CD14-positive monocyte (primary cell): ENCODE measurements at regions not wholly inside any gene's neighbourhood (a gene's known extent, or its start where the extent isn't known, plus 50 kb on each side); places are given as distances from the start of the nearest gene placed in this dataset.
"Not testable (repeated sequence)": the region's sequence is repeated elsewhere in the genome, so short reads cannot be mapped to it uniquely, and the experiment has no call there.

Source experiments
- DNase-seq, 3 donors: peaks; one replicate each; pipeline ENCODE4 v3.0.0-alpha.2; 2011 to 2022
- H2AFZ ChIP-seq: 2 replicates; pipeline ENCODE4 v1.6.0; 2012; ENCODE audit warnings: mild to moderate bottlenecking, low read depth, low read length, inconsistent platforms; ENCODE audit not compliant: insufficient read depth, poor library complexity, severe bottlenecking
- H3K27ac ChIP-seq, 2 donors: 1 replicate in 1 of 2; 2 replicates in 1 of 2; pipeline ENCODE4 v1.5.1; 2012 to 2013; ENCODE audit warnings: low read length in 2 of 2, control low read depth in 1 of 2, inconsistent platforms in 1 of 2, low read depth in 1 of 2, mild to moderate bottlenecking in 1 of 2
- H3K27me3 ChIP-seq, 2 donors: one replicate each; pipeline versions ENCODE4 v1.6.0 to v1.6.1; 2011 to 2013; ENCODE audit warnings: low read length in 2 of 2; ENCODE audit not compliant: control insufficient read depth in 2 of 2, insufficient read depth in 2 of 2
- H3K36me3 ChIP-seq, 2 donors: replicated peaks in 1 of 2; 1 replicate in 1 of 2; 2 replicates in 1 of 2; pipeline versions ENCODE4 v1.5.1 to v1.6.1; 2012 to 2013; ENCODE audit warnings: low read length in 2 of 2, control low read depth in 1 of 2, inconsistent platforms in 1 of 2, mild to moderate bottlenecking in 1 of 2; ENCODE audit not compliant: insufficient read depth in 2 of 2, control insufficient read depth in 1 of 2
- H3K4me1 ChIP-seq, 2 donors: 1 replicate in 1 of 2; 2 replicates in 1 of 2; pipeline versions ENCODE4 v1.5.1 to v1.6.1; 2012 to 2013; ENCODE audit warnings: low read length in 2 of 2, control low read depth in 1 of 2, inconsistent platforms in 1 of 2, mild to moderate bottlenecking in 1 of 2, moderate library complexity in 1 of 2; ENCODE audit not compliant: insufficient read depth in 2 of 2, control insufficient read depth in 1 of 2
- H3K4me2 ChIP-seq: replicated peaks from 2 replicates; pipeline ENCODE3; 2012; ENCODE audit warnings: low read length, moderate library complexity, mild to moderate bottlenecking; ENCODE audit not compliant: poor library complexity, severe bottlenecking; ENCODE audit errors: extremely low read depth
- H3K4me3 ChIP-seq, 3 experiments: fragments of 200-600 bp in 1 of 3; sonication (generic) in 1 of 3; replicated peaks in 1 of 3; 1 replicate in 2 of 3; 2 replicates in 1 of 3; pipeline ENCODE4 v1.5.1; 2011 to 2013; ENCODE audit warnings: low read length in 3 of 3, mild to moderate bottlenecking in 3 of 3, control low read depth in 2 of 3, low read depth in 2 of 3, inconsistent platforms in 1 of 3, moderate library complexity in 1 of 3
- H3K79me2 ChIP-seq: 2 replicates; pipeline ENCODE4 v1.6.0; 2012; ENCODE audit warnings: mild to moderate bottlenecking, control low read depth, inconsistent platforms, low read length, moderate library complexity; ENCODE audit not compliant: insufficient read depth
- H3K9ac ChIP-seq: 2 replicates; pipeline ENCODE4 v1.6.0; 2017; ENCODE audit warnings: low read length, mild to moderate bottlenecking; ENCODE audit not compliant: insufficient read depth, poor library complexity, severe bottlenecking
- H3K9me3 ChIP-seq, 2 donors: replicated peaks in 1 of 2; 1 replicate in 1 of 2; 2 replicates in 1 of 2; pipeline versions ENCODE4 v1.5.1 to v1.6.1; 2012 to 2013; ENCODE audit warnings: low read length in 2 of 2, control low read depth in 1 of 2; ENCODE audit not compliant: control insufficient read depth in 1 of 2, insufficient read depth in 1 of 2
- H4K20me1 ChIP-seq: 2 replicates; pipeline ENCODE4 v1.6.0; 2012; ENCODE audit warnings: mild to moderate bottlenecking, low read length, control low read depth, moderate library complexity; ENCODE audit not compliant: insufficient read depth
- H3K27ac Mint-ChIP-seq, 7 donors: one replicate each; pipeline ENCODE4 v1.8.0; 2020; ENCODE audit warnings: mild to moderate bottlenecking in 7 of 7, mixed read lengths in 7 of 7, moderate library complexity in 6 of 7, inconsistent platforms in 2 of 7
- H3K27me3 Mint-ChIP-seq, 3 donors: one replicate each; pipeline ENCODE4 v1.8.0; 2021 to 2022; ENCODE audit warnings: low read depth in 3 of 3, mild to moderate bottlenecking in 3 of 3, mixed read lengths in 3 of 3, moderate library complexity in 3 of 3, inconsistent platforms in 1 of 3
- H3K36me3 Mint-ChIP-seq, 2 donors: one replicate each; pipeline ENCODE4 v1.8.0; 2020; ENCODE audit warnings: mixed read lengths in 2 of 2, inconsistent platforms in 1 of 2, mild to moderate bottlenecking in 1 of 2
- H3K4me1 Mint-ChIP-seq: one replicate; pipeline ENCODE4 v1.8.0; 2020; ENCODE audit warnings: mild to moderate bottlenecking, mixed read lengths
- H3K4me3 Mint-ChIP-seq, 2 donors: one replicate each; pipeline ENCODE4 v1.8.0; 2020; ENCODE audit warnings: mild to moderate bottlenecking in 2 of 2, mixed read lengths in 2 of 2, moderate library complexity in 1 of 2
- H3K9me3 Mint-ChIP-seq, 7 donors: one replicate each; pipeline ENCODE4 v1.8.0; 2020 to 2022; ENCODE audit warnings: mixed read lengths in 7 of 7, mild to moderate bottlenecking in 6 of 7, moderate library complexity in 6 of 7, inconsistent platforms in 2 of 7
- CTCF ChIP-seq: fragments of 200-600 bp; IDR thresholded peaks from one replicate; pipeline ENCODE4 v1.8.0; 2022; ENCODE audit warnings: antibody characterized with exemption, mild to moderate bottlenecking
- WGBS: methylation state at CpG from one replicate; pipeline ENCODE4 v1.1.5; 2013; ENCODE audit warnings: missing lambda C conversion rate; ENCODE audit not compliant: insufficient coverage; 5-methylcytosine and 5-hydroxymethylcytosine counted together
- intact Hi-C, 2 donors: fragments of 100-400 bp; cut with micrococcal nuclease; formaldehyde crosslinking; loops; one replicate each; pipeline versions ENCODE4 v1.15.0 to v1.15.1; 2023

GRCh38 chr18:43786893-43787292 is 509.6 kb upstream of the SYT4 start:
- no peaks in the 10 kb centered on the region for H4K20me1 ChIP-seq
- Mint-ChIP-seq H3K27me3 (no peaks in the 10 kb centered on the region), H3K4me1 (no peaks in the 10 kb centered on the region), H3K4me3 (no peak overlapping the region), H3K27ac (no peak overlapping the region), H3K36me3 (no peaks in the 10 kb centered on the region), H3K9me3 (peaks cover 0 to 7% (median 2%) of the 10 kb centered on the region in 7 donors)
- no peaks in the 10 kb centered on the region for H3K4me1 ChIP-seq
- no peaks in the 10 kb centered on the region for H3K27me3 ChIP-seq
- no peak overlapping the region for H3K4me2 ChIP-seq
- no CpG with 5 or more reads among the region's 4 CpGs for WGBS
- H3K79me2 ChIP-seq, result no peaks in the 10 kb centered on the region
- TF ChIP-seq CTCF, result no peak
- DNase-seq, result no peak
- H2AFZ ChIP-seq, result no peak overlapping the region
- no peaks in the 10 kb centered on the region for H3K9me3 ChIP-seq
- no peak overlapping the region for H3K4me3 ChIP-seq
- intact Hi-C loops, result no loop called here
- H3K27ac ChIP-seq, result no peak overlapping the region
- H3K9ac ChIP-seq, result no peak overlapping the region
- no peaks in the 10 kb centered on the region for H3K36me3 ChIP-seq

- H3K4me1 ChIP-seq, H3K4me2 ChIP-seq, H3K9me3 Mint-ChIP-seq, H4K20me1 ChIP-seq, H3K27me3 ChIP-seq, H3K4me3 ChIP-seq, intact Hi-C loops, DNase-seq, H3K27me3 Mint-ChIP-seq, H3K4me3 Mint-ChIP-seq, H3K36me3 ChIP-seq, H3K9ac ChIP-seq, H3K4me1 Mint-ChIP-seq, H3K79me2 ChIP-seq, H3K27ac Mint-ChIP-seq, H3K9me3 ChIP-seq, H3K36me3 Mint-ChIP-seq, H2AFZ ChIP-seq, H3K27ac ChIP-seq: not testable (repeated sequence)
Measured at GRCh38 chr18:43787721-43788120, 510.4 kb upstream of the SYT4 start.
